HepG2 (cell line): ENCODE measurements at regions not wholly inside any gene's neighbourhood (a gene's known extent, or its start where the extent isn't known, plus 50 kb on each side); places are given as distances from the start of the nearest gene placed in this dataset.

ENCODE experiments used
- GABPA ChIP-seq, 2 experiments: IDR thresholded peaks; 2 replicates each; pipeline ENCODE4 v1.6.1; 2011 to 2016; ENCODE audit warnings: low read depth in 2 of 2, low read length in 1 of 2, missing biosample characterization in 1 of 2, missing genetic modification characterization in 1 of 2
- GATA4 ChIP-seq: sonication (generic); IDR thresholded peaks from 2 replicates; pipeline ENCODE4 v1.6.1; 2016; ENCODE audit warnings: antibody characterized with exemption, low read depth, borderline replicate concordance
- HNRNPLL ChIP-seq: fragments of 200-400 bp; formaldehyde crosslinking; IDR thresholded peaks from 2 replicates; pipeline ENCODE4 v1.6.1; 2017; ENCODE audit warnings: mild to moderate bottlenecking, low read depth, low read length; ENCODE audit not compliant: poor library complexity, severe bottlenecking
- KLF16 ChIP-seq, 2 experiments: sonication (generic) in 1 of 2; formaldehyde crosslinking in 1 of 2; IDR thresholded peaks; 2 replicates each; pipeline versions ENCODE4 v1.6.1 to v1.8.0; 2016 to 2023; ENCODE audit warnings: missing genetic modification reagents in 2 of 2, missing compliant biosample characterization in 1 of 2
- MIXL1 ChIP-seq: IDR thresholded peaks from 2 replicates; pipeline ENCODE4 v1.6.1; 2016
- RBM22 ChIP-seq: fragments of 200-400 bp; formaldehyde crosslinking; optimal IDR thresholded peaks from 2 replicates; pipeline ENCODE3; 2017; ENCODE audit warnings: mild to moderate bottlenecking, low read length, moderate library complexity
- SRF ChIP-seq: IDR thresholded peaks from 2 replicates; pipeline ENCODE4 v1.6.1; 2011; ENCODE audit warnings: mild to moderate bottlenecking, low read depth, low read length, moderate library complexity
- TP53 ChIP-seq: sonication (generic); formaldehyde crosslinking; conservative IDR thresholded peaks from 2 replicates; pipeline ENCODE4 v1.4.0; 2020; ENCODE audit warnings: missing genetic modification reagents
- ZFP37 ChIP-seq: sonication (generic); formaldehyde crosslinking; IDR thresholded peaks from 2 replicates; pipeline ENCODE4 v1.4.0; 2020; ENCODE audit warnings: missing genetic modification reagents, borderline replicate concordance
- ZFY ChIP-seq: sonication (generic); formaldehyde crosslinking; IDR thresholded peaks from 2 replicates; pipeline ENCODE4 v1.4.0; 2020; ENCODE audit warnings: missing genetic modification reagents
- ZNF160 ChIP-seq: sonication (generic); formaldehyde crosslinking; IDR thresholded peaks from 2 replicates; pipeline ENCODE4 v1.8.0; 2022; ENCODE audit warnings: mild to moderate bottlenecking, inconsistent platforms, missing genetic modification reagents
- ZNF331 ChIP-seq: sonication (generic); formaldehyde crosslinking; IDR thresholded peaks from 2 replicates; pipeline ENCODE4 v1.4.0; 2020; ENCODE audit warnings: missing genetic modification reagents
- ZNF441 ChIP-seq: sonication (generic); formaldehyde crosslinking; IDR thresholded peaks from 2 replicates; pipeline ENCODE4 v1.7.0; 2021; ENCODE audit warnings: missing genetic modification reagents, borderline replicate concordance
- ZNF598 ChIP-seq: sonication (generic); formaldehyde crosslinking; IDR thresholded peaks from 2 replicates; pipeline ENCODE4 v1.5.1; 2020; ENCODE audit warnings: mild to moderate bottlenecking, missing genetic modification reagents, borderline replicate concordance
- ZNF724P ChIP-seq: sonication (generic); formaldehyde crosslinking; IDR thresholded peaks from 2 replicates; pipeline ENCODE4 v1.8.0; 2022; ENCODE audit warnings: missing genetic modification reagents, borderline replicate concordance
- ZSCAN29 ChIP-seq: sonication (generic); formaldehyde crosslinking; conservative IDR thresholded peaks from 2 replicates; pipeline ENCODE4 v1.4.0; 2020; ENCODE audit warnings: mild to moderate bottlenecking, missing genetic modification reagents
- TF ChIP-seq, protein P1 (sequence below): sonication (generic); formaldehyde crosslinking; IDR thresholded peaks from 2 replicates; pipeline ENCODE4 v1.4.0; 2020; ENCODE audit warnings: missing genetic modification reagents, borderline replicate concordance
- TF ChIP-seq, protein P2 (sequence below): sonication (generic); formaldehyde crosslinking; conservative IDR thresholded peaks from 2 replicates; pipeline ENCODE4 v1.8.1; 2023; ENCODE audit warnings: missing genetic modification reagents
- TF ChIP-seq, protein P3 (sequence below): sonication (generic); formaldehyde crosslinking; conservative IDR thresholded peaks from 2 replicates; pipeline ENCODE4 v1.8.0; 2022; ENCODE audit warnings: mild to moderate bottlenecking, moderate library complexity, missing genetic modification reagents
- TF ChIP-seq, protein P4 (sequence below): sonication (generic); formaldehyde crosslinking; IDR thresholded peaks from 2 replicates; pipeline ENCODE4 v1.5.1; 2020; ENCODE audit warnings: missing genetic modification reagents, mild to moderate bottlenecking, borderline replicate concordance
- TF ChIP-seq, protein P5 (sequence below): sonication (generic); formaldehyde crosslinking; IDR thresholded peaks from 2 replicates; pipeline ENCODE4 v1.9.0; 2022; ENCODE audit warnings: missing genetic modification reagents, mild to moderate bottlenecking, borderline replicate concordance

DNA sequence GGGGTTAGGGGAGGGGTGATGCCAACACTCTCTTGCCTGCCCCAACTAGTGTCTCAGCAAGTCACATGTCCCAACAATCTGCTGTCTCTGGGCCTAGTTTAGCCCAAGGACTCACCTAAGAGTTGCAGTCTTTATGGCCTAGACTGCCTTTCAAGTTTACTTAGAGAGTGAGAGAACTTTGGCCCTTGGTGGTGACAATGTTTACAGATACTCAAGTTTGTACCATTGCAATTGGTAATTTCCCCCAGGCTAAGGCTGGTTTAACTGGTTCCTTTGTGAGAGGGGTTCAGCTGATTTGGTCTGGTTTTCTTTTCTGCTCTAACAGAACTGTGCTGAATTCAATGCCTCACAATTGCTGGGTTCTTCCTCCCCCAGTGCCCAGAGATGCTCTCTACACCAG is 1279.9 kb upstream of the EYS start (continued):
- TF ChIP-seq GABPA (IDR thresholded peaks at IDR 0.05; ENCODE audit: low read depth, low read length) (no peak), GABPA (CRISPR knock-in tag; IDR thresholded peaks at IDR 0.05; ENCODE audit: low read depth) (0 out of 2 replicates have a peak, but pooled peaks have one; percentile 14), HNRNPLL (no peak), ZFY (CRISPR knock-in tag) (peak; percentile 42), ZNF160 (CRISPR knock-in tag) (no peak), ZSCAN29 (CRISPR knock-in tag) (no peak), KLF16 (CRISPR knock-in tag; IDR thresholded peaks at IDR 0.05) (no peak), ZFP37 (CRISPR knock-in tag) (no peak), ZNF598 (CRISPR knock-in tag) (no peak), ZNF331 (CRISPR knock-in tag) (peak; percentile 55; the same call in 1 of the 2 replicates), ZNF441 (CRISPR knock-in tag) (no peak), ZNF724P (CRISPR knock-in tag) (no peak), TP53 (CRISPR knock-in tag) (no peak), MIXL1 (CRISPR knock-in tag) (no peak), SRF (no peak), GATA4 (no peak), RBM22 (no peak)
- TF ChIP-seq, protein P1, sequence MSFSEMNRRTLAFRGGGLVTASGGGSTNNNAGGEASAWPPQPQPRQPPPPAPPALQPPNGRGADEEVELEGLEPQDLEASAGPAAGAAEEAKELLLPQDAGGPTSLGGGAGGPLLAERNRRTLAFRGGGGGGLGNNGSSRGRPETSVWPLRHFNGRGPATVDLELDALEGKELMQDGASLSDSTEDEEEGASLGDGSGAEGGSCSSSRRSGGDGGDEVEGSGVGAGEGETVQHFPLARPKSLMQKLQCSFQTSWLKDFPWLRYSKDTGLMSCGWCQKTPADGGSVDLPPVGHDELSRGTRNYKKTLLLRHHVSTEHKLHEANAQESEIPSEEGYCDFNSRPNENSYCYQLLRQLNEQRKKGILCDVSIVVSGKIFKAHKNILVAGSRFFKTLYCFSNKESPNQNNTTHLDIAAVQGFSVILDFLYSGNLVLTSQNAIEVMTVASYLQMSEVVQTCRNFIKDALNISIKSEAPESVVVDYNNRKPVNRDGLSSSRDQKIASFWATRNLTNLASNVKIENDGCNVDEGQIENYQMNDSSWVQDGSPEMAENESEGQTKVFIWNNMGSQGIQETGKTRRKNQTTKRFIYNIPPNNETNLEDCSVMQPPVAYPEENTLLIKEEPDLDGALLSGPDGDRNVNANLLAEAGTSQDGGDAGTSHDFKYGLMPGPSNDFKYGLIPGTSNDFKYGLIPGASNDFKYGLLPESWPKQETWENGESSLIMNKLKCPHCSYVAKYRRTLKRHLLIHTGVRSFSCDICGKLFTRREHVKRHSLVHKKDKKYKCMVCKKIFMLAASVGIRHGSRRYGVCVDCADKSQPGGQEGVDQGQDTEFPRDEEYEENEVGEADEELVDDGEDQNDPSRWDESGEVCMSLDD (CRISPR knock-in tag): no peak
- TF ChIP-seq, protein P2, sequence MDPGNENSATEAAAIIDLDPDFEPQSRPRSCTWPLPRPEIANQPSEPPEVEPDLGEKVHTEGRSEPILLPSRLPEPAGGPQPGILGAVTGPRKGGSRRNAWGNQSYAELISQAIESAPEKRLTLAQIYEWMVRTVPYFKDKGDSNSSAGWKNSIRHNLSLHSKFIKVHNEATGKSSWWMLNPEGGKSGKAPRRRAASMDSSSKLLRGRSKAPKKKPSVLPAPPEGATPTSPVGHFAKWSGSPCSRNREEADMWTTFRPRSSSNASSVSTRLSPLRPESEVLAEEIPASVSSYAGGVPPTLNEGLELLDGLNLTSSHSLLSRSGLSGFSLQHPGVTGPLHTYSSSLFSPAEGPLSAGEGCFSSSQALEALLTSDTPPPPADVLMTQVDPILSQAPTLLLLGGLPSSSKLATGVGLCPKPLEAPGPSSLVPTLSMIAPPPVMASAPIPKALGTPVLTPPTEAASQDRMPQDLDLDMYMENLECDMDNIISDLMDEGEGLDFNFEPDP: no peak
- TF ChIP-seq, protein P3, sequence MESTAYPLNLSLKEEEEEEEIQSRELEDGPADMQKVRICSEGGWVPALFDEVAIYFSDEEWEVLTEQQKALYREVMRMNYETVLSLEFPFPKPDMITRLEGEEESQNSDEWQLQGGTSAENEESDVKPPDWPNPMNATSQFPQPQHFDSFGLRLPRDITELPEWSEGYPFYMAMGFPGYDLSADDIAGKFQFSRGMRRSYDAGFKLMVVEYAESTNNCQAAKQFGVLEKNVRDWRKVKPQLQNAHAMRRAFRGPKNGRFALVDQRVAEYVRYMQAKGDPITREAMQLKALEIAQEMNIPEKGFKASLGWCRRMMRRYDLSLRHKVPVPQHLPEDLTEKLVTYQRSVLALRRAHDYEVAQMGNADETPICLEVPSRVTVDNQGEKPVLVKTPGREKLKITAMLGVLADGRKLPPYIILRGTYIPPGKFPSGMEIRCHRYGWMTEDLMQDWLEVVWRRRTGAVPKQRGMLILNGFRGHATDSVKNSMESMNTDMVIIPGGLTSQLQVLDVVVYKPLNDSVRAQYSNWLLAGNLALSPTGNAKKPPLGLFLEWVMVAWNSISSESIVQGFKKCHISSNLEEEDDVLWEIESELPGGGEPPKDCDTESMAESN (CRISPR knock-in tag): no peak
- TF ChIP-seq, protein P4, sequence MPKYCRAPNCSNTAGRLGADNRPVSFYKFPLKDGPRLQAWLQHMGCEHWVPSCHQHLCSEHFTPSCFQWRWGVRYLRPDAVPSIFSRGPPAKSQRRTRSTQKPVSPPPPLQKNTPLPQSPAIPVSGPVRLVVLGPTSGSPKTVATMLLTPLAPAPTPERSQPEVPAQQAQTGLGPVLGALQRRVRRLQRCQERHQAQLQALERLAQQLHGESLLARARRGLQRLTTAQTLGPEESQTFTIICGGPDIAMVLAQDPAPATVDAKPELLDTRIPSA (CRISPR knock-in tag): no peak
- TF ChIP-seq, protein P5, sequence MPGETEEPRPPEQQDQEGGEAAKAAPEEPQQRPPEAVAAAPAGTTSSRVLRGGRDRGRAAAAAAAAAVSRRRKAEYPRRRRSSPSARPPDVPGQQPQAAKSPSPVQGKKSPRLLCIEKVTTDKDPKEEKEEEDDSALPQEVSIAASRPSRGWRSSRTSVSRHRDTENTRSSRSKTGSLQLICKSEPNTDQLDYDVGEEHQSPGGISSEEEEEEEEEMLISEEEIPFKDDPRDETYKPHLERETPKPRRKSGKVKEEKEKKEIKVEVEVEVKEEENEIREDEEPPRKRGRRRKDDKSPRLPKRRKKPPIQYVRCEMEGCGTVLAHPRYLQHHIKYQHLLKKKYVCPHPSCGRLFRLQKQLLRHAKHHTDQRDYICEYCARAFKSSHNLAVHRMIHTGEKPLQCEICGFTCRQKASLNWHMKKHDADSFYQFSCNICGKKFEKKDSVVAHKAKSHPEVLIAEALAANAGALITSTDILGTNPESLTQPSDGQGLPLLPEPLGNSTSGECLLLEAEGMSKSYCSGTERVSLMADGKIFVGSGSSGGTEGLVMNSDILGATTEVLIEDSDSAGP (CRISPR knock-in tag): no peak
